H9 (cell line): ENCODE measurements at regions not wholly inside any gene's neighbourhood (a gene's known extent, or its start where the extent isn't known, plus 50 kb on each side); places are given as distances from the start of the nearest gene placed in this dataset.

Experiments used
- DNase-seq: peaks from one replicate; pipeline ENCODE4 v3.0.0-alpha.2; 2017
- H2AFZ ChIP-seq: one replicate; pipeline ENCODE4 v1.6.1; 2013; ENCODE audit warnings: mild to moderate bottlenecking, low read length, control low read depth, moderate library complexity
- H2AK5ac ChIP-seq: 2 replicates; pipeline ENCODE4 v1.6.1; 2013; ENCODE audit warnings: low read length, control low read depth, mixed read lengths; ENCODE audit not compliant: insufficient read length
- H2BK120ac ChIP-seq: one replicate; pipeline ENCODE4 v1.6.1; 2013; ENCODE audit warnings: low read depth, mild to moderate bottlenecking, low read length, control low read depth, inconsistent platforms; ENCODE audit not compliant: poor library complexity, severe bottlenecking
- H2BK12ac ChIP-seq: 2 replicates; pipeline ENCODE4 v1.6.1; 2013; ENCODE audit warnings: low read length, control low read depth, mixed read lengths, low read depth; ENCODE audit not compliant: insufficient read length
- H2BK15ac ChIP-seq: 2 replicates; pipeline ENCODE4 v1.6.1; 2013; ENCODE audit warnings: low read depth, low read length, control low read depth
- H2BK20ac ChIP-seq: one replicate; pipeline ENCODE4 v1.6.1; 2013; ENCODE audit warnings: low read depth, mild to moderate bottlenecking, low read length, control low read depth, inconsistent platforms; ENCODE audit not compliant: poor library complexity, severe bottlenecking
- H2BK5ac ChIP-seq: 2 replicates; pipeline ENCODE4 v1.6.1; 2013; ENCODE audit warnings: low read length, control low read depth, mixed read lengths; ENCODE audit not compliant: insufficient read length
- H3K14ac ChIP-seq: 2 replicates; pipeline ENCODE4 v1.6.1; 2013; ENCODE audit warnings: low read length, control low read depth; ENCODE audit not compliant: insufficient read depth
- H3K18ac ChIP-seq: 2 replicates; pipeline ENCODE4 v1.6.1; 2013; ENCODE audit warnings: low read depth, mild to moderate bottlenecking, mixed read lengths, low read length, control low read depth; ENCODE audit not compliant: insufficient read length
- H3K23ac ChIP-seq: 2 replicates; pipeline ENCODE4 v1.6.1; 2013; ENCODE audit warnings: low read length, control low read depth, mixed read lengths, low read depth; ENCODE audit not compliant: insufficient read length
- H3K23me2 ChIP-seq: 2 replicates; pipeline ENCODE4 v1.6.1; 2013; ENCODE audit warnings: low read depth, mild to moderate bottlenecking, mixed read lengths, low read length, control low read depth; ENCODE audit not compliant: insufficient read length, poor library complexity, severe bottlenecking
- H3K27ac ChIP-seq: 2 replicates; pipeline ENCODE4 v1.5.1; 2013; ENCODE audit warnings: low read length, control low read depth, mixed read lengths, low read depth; ENCODE audit not compliant: insufficient read length
- H3K27me3 ChIP-seq: 2 replicates; pipeline ENCODE4 v1.6.1; 2013; ENCODE audit warnings: low read length, control low read depth, inconsistent platforms; ENCODE audit not compliant: insufficient read depth
- H3K4ac ChIP-seq: 2 replicates; pipeline ENCODE4 v1.6.1; 2013; ENCODE audit warnings: low read depth, mild to moderate bottlenecking, control low read depth, inconsistent platforms, low read length, moderate library complexity
- H3K4me1 ChIP-seq: 2 replicates; pipeline ENCODE4 v1.6.1; 2013; ENCODE audit warnings: low read length, control low read depth, inconsistent platforms; ENCODE audit not compliant: insufficient read depth
- H3K4me2 ChIP-seq: 2 replicates; pipeline ENCODE4 v1.6.1; 2013; ENCODE audit warnings: low read length, control low read depth, mixed read lengths; ENCODE audit not compliant: insufficient read length, insufficient read depth
- H3K56ac ChIP-seq: 2 replicates; pipeline ENCODE4 v1.6.1; 2013; ENCODE audit warnings: low read depth, mild to moderate bottlenecking, mixed read lengths, low read length, control low read depth; ENCODE audit not compliant: insufficient read length
- H3K79me1 ChIP-seq: 2 replicates; pipeline ENCODE4 v1.6.1; 2013; ENCODE audit warnings: low read depth, mild to moderate bottlenecking, moderate library complexity, low read length, control low read depth, inconsistent platforms; ENCODE audit not compliant: insufficient read depth, poor library complexity, severe bottlenecking
- H3K79me2 ChIP-seq: 2 replicates; pipeline ENCODE4 v1.6.1; 2013; ENCODE audit warnings: low read length, control low read depth, inconsistent platforms; ENCODE audit not compliant: insufficient read depth
- H3K9ac ChIP-seq: 2 replicates; pipeline ENCODE4 v1.6.1; 2013; ENCODE audit warnings: low read length, control low read depth, mixed read lengths; ENCODE audit not compliant: insufficient read length; ENCODE audit errors: extremely low read depth
- H3K9me3 ChIP-seq: one replicate; pipeline ENCODE4 v1.6.1; 2013; ENCODE audit warnings: low read depth, low read length, inconsistent platforms; ENCODE audit not compliant: control insufficient read depth
- H3T11ph ChIP-seq: one replicate; pipeline ENCODE4 v1.6.1; 2013; ENCODE audit warnings: mild to moderate bottlenecking, low read length, control low read depth, inconsistent platforms
- H4K20me1 ChIP-seq: one replicate; pipeline ENCODE4 v1.6.1; 2013; ENCODE audit not compliant: control insufficient read depth, insufficient read length, insufficient read depth
- H4K5ac ChIP-seq: 2 replicates; pipeline ENCODE4 v1.6.1; 2013; ENCODE audit warnings: low read depth, mild to moderate bottlenecking, mixed read lengths, low read length, control low read depth; ENCODE audit not compliant: insufficient read length
- H4K8ac ChIP-seq: replicated peaks from 2 replicates; pipeline ENCODE4 v1.6.1; 2013; ENCODE audit warnings: low read length, control low read depth, mixed read lengths, low read depth; ENCODE audit not compliant: insufficient read length
- H4K91ac ChIP-seq: 2 replicates; pipeline ENCODE4 v1.6.1; 2013; ENCODE audit warnings: low read depth, mild to moderate bottlenecking, moderate library complexity, mixed read lengths, low read length, control low read depth; ENCODE audit not compliant: insufficient read length
- H3K27ac Mint-ChIP-seq, 3 experiments: 2 replicates in 2 of 3; 3 replicates in 1 of 3; pipeline ENCODE4 v1.8.0; 2020 to 2021; ENCODE audit warnings: mixed read lengths in 3 of 3, mild to moderate bottlenecking in 1 of 3, moderate library complexity in 1 of 3
- H3K27me3 Mint-ChIP-seq: 2 replicates; pipeline ENCODE4 v1.8.0; 2021; ENCODE audit warnings: low read depth, mild to moderate bottlenecking, moderate library complexity, mixed read lengths
- H3K36me3 Mint-ChIP-seq, 3 experiments: 2 replicates in 2 of 3; 3 replicates in 1 of 3; pipeline ENCODE4 v1.8.0; 2020 to 2021; ENCODE audit warnings: low read depth in 3 of 3, mixed read lengths in 3 of 3; ENCODE audit not compliant: insufficient read depth in 1 of 3
- H3K4me1 Mint-ChIP-seq, 2 experiments: 2 replicates each; pipeline ENCODE4 v1.8.0; 2020; ENCODE audit warnings: mixed read lengths in 2 of 2
- H3K4me3 Mint-ChIP-seq, 2 experiments: 2 replicates in 1 of 2; 3 replicates in 1 of 2; pipeline ENCODE4 v1.8.0; 2020 to 2021; ENCODE audit warnings: mild to moderate bottlenecking in 2 of 2, mixed read lengths in 2 of 2, moderate library complexity in 1 of 2
- H3K9me3 Mint-ChIP-seq, 2 experiments: 2 replicates in 1 of 2; 3 replicates in 1 of 2; pipeline ENCODE4 v1.8.0; 2020; ENCODE audit warnings: mild to moderate bottlenecking in 2 of 2, mixed read lengths in 2 of 2, moderate library complexity in 1 of 2
- CTCF ChIP-seq: fragments of 200-600 bp; sonication (generic); conservative IDR thresholded peaks from 3 replicates; pipeline ENCODE4 v1.8.0; 2021; ENCODE audit warnings: antibody characterized with exemption, mild to moderate bottlenecking
- WGBS: extraction: QIAGEN DNeasy Blood & Tissue Kit; methylation state at CpG from one replicate; pipeline ENCODE4 v1.1.7; 2013; ENCODE audit warnings: missing lambda C conversion rate, low lambda C conversion rate, mixed read lengths; ENCODE audit not compliant: insufficient read length; ENCODE audit errors: extremely low coverage; 5-methylcytosine and 5-hydroxymethylcytosine counted together

- no peaks in the 10 kb centered on the region for H3K79me2 ChIP-seq
- peaks cover 10% of the 10 kb centered on the region for H3K27me3 Mint-ChIP-seq
- no peak overlapping the region for H2BK12ac ChIP-seq
- H3K4me2 ChIP-seq = no peak overlapping the region
- H3K9me3 Mint-ChIP-seq = peaks cover 0 to 1% of the 10 kb centered on the region in 2 experiments; a peak in 1 of 5 replicates
- H3K14ac ChIP-seq = no peak overlapping the region; the same call in 1 of the 2 replicates
- H3K9me3 ChIP-seq = no peaks in the 10 kb centered on the region
- H3K4me1 Mint-ChIP-seq = peaks cover 0 to 2% of the 10 kb centered on the region in 2 experiments; a peak in 1 of 4 replicates
- no peaks in the 10 kb centered on the region for H4K20me1 ChIP-seq
- H4K5ac ChIP-seq = no peak overlapping the region
- no peak overlapping the region for H2AK5ac ChIP-seq
- H3K23ac ChIP-seq = no peak overlapping the region
- no peak overlapping the region for H2BK5ac ChIP-seq
- no peak overlapping the region for H2BK20ac ChIP-seq
- TF ChIP-seq CTCF = no peak
- no peak overlapping the region for H3K27ac ChIP-seq
- no peak overlapping the region for H3K4me3 Mint-ChIP-seq
- H3K9ac ChIP-seq = no peak overlapping the region
- no peak for DNase-seq
- no peak overlapping the region for H4K91ac ChIP-seq
- no peak overlapping the region for H2BK120ac ChIP-seq
- H3K4me1 ChIP-seq = no peaks in the 10 kb centered on the region
- WGBS = no CpG with 5 or more reads among the region's 9 CpGs
- no peak overlapping the region for H4K8ac ChIP-seq
- H3K36me3 Mint-ChIP-seq = no peaks in the 10 kb centered on the region
- H3K18ac ChIP-seq = no peak overlapping the region
- H3T11ph ChIP-seq = no peak overlapping the region
- no peak overlapping the region for H3K4ac ChIP-seq
- no peaks in the 10 kb centered on the region for H3K23me2 ChIP-seq
- H3K79me1 ChIP-seq = no peaks in the 10 kb centered on the region
- H3K56ac ChIP-seq = no peak overlapping the region
- H3K27me3 ChIP-seq = no peaks in the 10 kb centered on the region
- H3K27ac Mint-ChIP-seq = no peak overlapping the region
- H2BK15ac ChIP-seq = no peak overlapping the region
- no peak overlapping the region for H2AFZ ChIP-seq
Measured at GRCh38 chr6:996271-996852, 303.4 kb upstream of the EXOC2 start.
